ENCODE measurements at regions not wholly inside any gene's neighbourhood (a gene's known extent, or its start where the extent isn't known, plus 50 kb on each side); places are given as distances from the start of the nearest gene placed in this dataset.

DNA sequence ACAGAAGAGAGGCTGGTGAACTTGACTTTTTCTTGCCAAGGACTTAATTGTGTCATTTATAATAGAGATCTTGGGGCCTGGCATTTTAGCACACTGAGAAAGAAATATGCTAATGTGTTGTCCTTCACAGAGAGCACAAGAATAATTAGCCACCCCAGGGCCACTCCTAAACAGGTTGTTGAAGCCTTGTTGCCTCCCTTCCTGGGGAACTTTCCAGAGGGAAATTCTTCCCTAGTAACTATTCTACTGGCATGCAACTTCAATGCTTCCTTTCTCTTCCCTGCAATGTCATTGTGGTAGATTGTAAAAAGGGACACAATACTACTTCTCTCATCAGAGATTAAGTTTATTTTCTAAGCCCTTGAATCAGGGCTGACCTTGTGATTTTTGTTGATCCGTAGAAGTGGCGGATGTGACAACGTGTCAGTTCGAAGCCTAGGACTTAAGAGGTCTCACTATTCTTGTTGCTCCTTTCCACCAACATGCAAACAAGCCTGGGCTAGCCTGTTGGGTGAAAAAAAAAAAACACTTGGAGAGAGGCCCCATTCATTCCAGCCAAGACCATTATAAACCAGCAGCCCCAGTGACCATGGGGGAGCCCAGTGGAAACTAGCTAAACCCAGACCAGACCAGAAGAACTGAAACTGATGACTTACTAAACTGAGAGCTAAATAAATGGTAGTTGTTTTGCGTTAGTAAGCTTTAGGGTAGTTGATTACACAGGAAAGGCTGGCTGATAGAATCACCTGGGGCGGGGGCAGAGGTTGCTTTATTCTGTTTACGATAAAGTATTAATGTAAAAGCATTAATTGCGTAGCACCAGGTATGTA, 287.2 kb downstream of the SHQ1 start:
- no peak for ATAC-seq
- H3K9me3 ChIP-seq, result peaks cover 0 to 17% (median 0%) of the 10 kb centered on the region in 3 donors
- no peaks in the 10 kb centered on the region for H3K36me3 ChIP-seq
- H3K4me3 ChIP-seq, result no peak overlapping the region
- no peaks in the 10 kb centered on the region for H3K27me3 ChIP-seq
- H3K4me1 ChIP-seq, result no peaks in the 10 kb centered on the region
- H3K27ac ChIP-seq, result no peak overlapping the region
- TF ChIP-seq POLR2AphosphoS5 (IDR thresholded peaks at IDR 0.05), result no peak
- no peak for TF ChIP-seq POLR2A (IDR thresholded peaks at IDR 0.05)
- no peak for TF ChIP-seq EP300 (IDR thresholded peaks at IDR 0.05)
- TF ChIP-seq, protein P1, sequence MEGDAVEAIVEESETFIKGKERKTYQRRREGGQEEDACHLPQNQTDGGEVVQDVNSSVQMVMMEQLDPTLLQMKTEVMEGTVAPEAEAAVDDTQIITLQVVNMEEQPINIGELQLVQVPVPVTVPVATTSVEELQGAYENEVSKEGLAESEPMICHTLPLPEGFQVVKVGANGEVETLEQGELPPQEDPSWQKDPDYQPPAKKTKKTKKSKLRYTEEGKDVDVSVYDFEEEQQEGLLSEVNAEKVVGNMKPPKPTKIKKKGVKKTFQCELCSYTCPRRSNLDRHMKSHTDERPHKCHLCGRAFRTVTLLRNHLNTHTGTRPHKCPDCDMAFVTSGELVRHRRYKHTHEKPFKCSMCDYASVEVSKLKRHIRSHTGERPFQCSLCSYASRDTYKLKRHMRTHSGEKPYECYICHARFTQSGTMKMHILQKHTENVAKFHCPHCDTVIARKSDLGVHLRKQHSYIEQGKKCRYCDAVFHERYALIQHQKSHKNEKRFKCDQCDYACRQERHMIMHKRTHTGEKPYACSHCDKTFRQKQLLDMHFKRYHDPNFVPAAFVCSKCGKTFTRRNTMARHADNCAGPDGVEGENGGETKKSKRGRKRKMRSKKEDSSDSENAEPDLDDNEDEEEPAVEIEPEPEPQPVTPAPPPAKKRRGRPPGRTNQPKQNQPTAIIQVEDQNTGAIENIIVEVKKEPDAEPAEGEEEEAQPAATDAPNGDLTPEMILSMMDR (IDR thresholded peaks at IDR 0.05), result no peak
- WGBS, 2 donors (ENCODE audit: low coverage in 1 of 2), result 91 to 92% methylated on average over 7 to 8 of the region's 8 CpGs

DNA sequence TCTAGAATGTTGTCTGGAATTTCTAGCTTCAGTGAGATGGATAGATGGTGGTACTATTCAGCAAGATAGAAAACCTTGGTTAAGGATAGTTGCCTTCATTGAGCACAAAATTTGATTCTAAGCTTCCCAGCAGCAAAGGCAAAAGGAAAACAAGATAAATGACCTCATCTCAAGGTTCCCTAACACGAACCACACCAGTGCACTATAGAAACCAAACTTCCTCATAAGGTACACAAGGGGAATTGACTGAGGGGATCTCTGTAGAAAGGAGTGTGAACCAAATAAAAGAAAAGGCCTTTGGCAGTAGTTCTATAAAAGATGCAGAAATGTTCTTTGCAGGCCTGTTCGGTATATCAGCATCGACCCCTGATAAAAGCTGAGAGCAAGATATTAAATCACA, 288.9 kb downstream of the SHQ1 start:
- 78 to 100% methylated on average over 1 to 3 of the region's 3 CpGs for WGBS, 2 donors (ENCODE audit: low coverage in 1 of 2)
- ATAC-seq, result no peak
- H3K27me3 ChIP-seq, result no peaks in the 10 kb centered on the region

DNA sequence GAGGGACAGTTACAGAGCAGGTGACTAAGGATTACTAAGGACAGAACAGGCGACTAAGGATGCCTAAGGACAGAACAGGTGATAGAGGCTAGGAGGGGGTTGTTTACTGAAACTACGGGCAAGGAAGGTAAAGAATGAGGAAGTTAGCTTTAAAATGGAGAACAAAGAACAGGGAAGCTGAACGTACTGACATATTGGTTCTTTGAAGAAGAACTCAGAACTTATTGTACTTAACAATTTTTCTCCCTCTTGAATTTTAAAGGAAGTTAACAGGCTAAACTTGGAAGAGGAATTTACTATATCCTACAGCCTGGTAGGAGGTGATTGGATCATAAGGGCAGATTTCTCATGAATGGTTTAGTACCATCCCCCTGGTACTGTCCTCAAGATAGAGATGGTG, 290.2 kb downstream of the SHQ1 start:
- no peaks in the 10 kb centered on the region for H3K27me3 ChIP-seq
- H3K27ac ChIP-seq, result no peak overlapping the region
- TF ChIP-seq POLR2A (IDR thresholded peaks at IDR 0.05), result no peak
- no peak for TF ChIP-seq EP300 (IDR thresholded peaks at IDR 0.05)
- TF ChIP-seq, protein P1 (IDR thresholded peaks at IDR 0.05), result no peak
- no peak for TF ChIP-seq POLR2AphosphoS5 (IDR thresholded peaks at IDR 0.05)
- H3K4me3 ChIP-seq, result no peak overlapping the region
- 92 to 93% methylated on average over 3 of the region's 3 CpGs for WGBS, 2 donors (ENCODE audit: low coverage in 1 of 2)
- H3K4me1 ChIP-seq, result no peaks in the 10 kb centered on the region
- ATAC-seq, result no peak
- peaks cover 0 to 17% (median 0%) of the 10 kb centered on the region in 3 donors for H3K9me3 ChIP-seq
- no peaks in the 10 kb centered on the region for H3K36me3 ChIP-seq

More for the DNA sequence above, 288.9 kb downstream of the SHQ1 start:
- Histone ChIP-seq H3K36me3 (no peaks in the 10 kb centered on the region), H3K9me3 (peaks cover 0 to 17% (median 0%) of the 10 kb centered on the region in 3 donors), H3K27ac (no peak overlapping the region), H3K4me1 (no peaks in the 10 kb centered on the region), H3K4me3 (no peak overlapping the region)
- TF ChIP-seq POLR2AphosphoS5 (IDR thresholded peaks at IDR 0.05) (no peak), POLR2A (IDR thresholded peaks at IDR 0.05) (no peak), EP300 (IDR thresholded peaks at IDR 0.05) (no peak)
- TF ChIP-seq, protein P1 (IDR thresholded peaks at IDR 0.05), result no peak

DNA sequence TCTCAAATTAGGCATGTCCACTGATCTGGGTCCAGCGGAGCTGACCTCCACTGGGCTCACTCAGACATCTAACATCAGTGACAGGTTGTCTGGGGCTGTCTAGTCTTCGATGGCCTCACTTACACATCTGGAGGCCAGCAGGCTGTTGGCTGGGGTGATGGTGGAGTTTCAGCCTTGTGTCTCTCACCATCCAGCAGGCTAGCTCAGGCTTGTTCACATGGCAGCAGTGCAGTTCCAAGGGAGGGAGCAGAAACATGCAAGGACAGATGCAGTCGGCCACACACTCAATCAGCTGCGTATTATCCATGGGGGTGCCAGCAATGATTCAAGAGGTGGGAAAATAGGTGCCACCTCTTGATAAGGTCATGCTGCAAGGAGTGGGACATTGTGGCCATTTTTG, 292.5 kb downstream of the SHQ1 start:
- H3K27ac ChIP-seq, result no peak overlapping the region
- no peak for ATAC-seq
- 100% methylated on average over 1 of the region's 4 CpGs; no CpG with 5 or more reads in 1 of the 2 donors for WGBS, 2 donors (ENCODE audit: low coverage in 1 of 2)
- H3K27me3 ChIP-seq, result no peaks in the 10 kb centered on the region
- TF ChIP-seq POLR2A (IDR thresholded peaks at IDR 0.05) (no peak), POLR2AphosphoS5 (IDR thresholded peaks at IDR 0.05) (no peak), EP300 (IDR thresholded peaks at IDR 0.05) (no peak)
- TF ChIP-seq, protein P1 (IDR thresholded peaks at IDR 0.05), result no peak
- no peaks in the 10 kb centered on the region for H3K36me3 ChIP-seq
- H3K4me1 ChIP-seq, result no peaks in the 10 kb centered on the region
- no peak overlapping the region for H3K4me3 ChIP-seq
- no peaks in the 10 kb centered on the region for H3K9me3 ChIP-seq

DNA sequence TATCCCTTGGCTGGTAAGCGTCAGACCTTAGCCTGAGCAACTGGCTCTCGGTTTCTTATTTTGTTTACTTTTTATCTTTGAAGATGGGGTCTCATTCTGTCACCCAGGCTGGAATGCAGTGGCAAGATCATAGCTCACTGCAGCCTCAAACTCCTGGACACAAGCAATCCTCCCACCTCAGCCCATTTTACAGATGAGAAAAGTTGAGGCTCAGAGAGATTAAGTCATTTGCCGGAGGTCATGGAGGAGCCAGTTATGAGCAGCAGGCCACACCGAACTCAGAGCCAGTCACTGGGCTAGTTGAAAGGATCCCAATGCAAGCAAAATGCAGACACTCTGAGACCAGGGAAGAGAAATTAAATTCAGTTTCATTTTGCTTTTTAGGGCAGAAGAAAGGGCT, 293.6 kb downstream of the SHQ1 start:
- no peak for TF ChIP-seq POLR2A (IDR thresholded peaks at IDR 0.05)
- no peak for TF ChIP-seq POLR2AphosphoS5 (IDR thresholded peaks at IDR 0.05)
- TF ChIP-seq, protein P1 (IDR thresholded peaks at IDR 0.05), result no peak
- TF ChIP-seq EP300 (IDR thresholded peaks at IDR 0.05), result no peak
- ATAC-seq, result no peak
- Histone ChIP-seq H3K27me3 (no peaks in the 10 kb centered on the region), H3K4me3 (no peak overlapping the region), H3K36me3 (no peaks in the 10 kb centered on the region), H3K4me1 (no peaks in the 10 kb centered on the region), H3K9me3 (no peaks in the 10 kb centered on the region), H3K27ac (no peak overlapping the region)
- WGBS, 2 donors (ENCODE audit: low coverage in 1 of 2), result 73 to 87% methylated on average over 3 to 4 of the region's 4 CpGs

Measured in gastroesophageal sphincter (tissue), 4 donors.